Upper lobe of right lung (tissue), 1 donor: ENCODE measurements at regions not wholly inside any gene's neighbourhood (a gene's known extent, or its start where the extent isn't known, plus 50 kb on each side); places are given as distances from the start of the nearest gene placed in this dataset.

Experiments
- ATAC-seq: fragments of 200-7000 bp; cut with Tn5 transposase; one replicate; pipeline ENCODE4 v1.9.1; 2020; ENCODE audit warnings: mild to moderate bottlenecking, moderate library complexity
- DNase-seq: peaks from one replicate; pipeline ENCODE4 v3.0.0-alpha.2; 2020
- H3K27ac ChIP-seq: fragments of 200-600 bp; one replicate; pipeline ENCODE4 v1.8.0; 2022
- H3K27me3 ChIP-seq: fragments of 200-600 bp; one replicate; pipeline ENCODE4 v1.8.0; 2022; ENCODE audit warnings: mild to moderate bottlenecking
- H3K36me3 ChIP-seq: fragments of 200-600 bp; one replicate; pipeline ENCODE4 v1.8.0; 2022
- H3K4me1 ChIP-seq: fragments of 200-600 bp; one replicate; pipeline ENCODE4 v1.8.0; 2022
- H3K4me3 ChIP-seq: fragments of 200-600 bp; one replicate; pipeline ENCODE4 v1.8.0; 2022; ENCODE audit warnings: mild to moderate bottlenecking
- H3K9me3 ChIP-seq: fragments of 200-600 bp; one replicate; pipeline ENCODE4 v1.8.0; 2022
- CTCF ChIP-seq: fragments of 200-600 bp; IDR thresholded peaks from one replicate; pipeline ENCODE4 v1.8.0; 2022; ENCODE audit warnings: antibody characterized with exemption
- intact Hi-C: fragments of 100-400 bp; cut with DNase I; formaldehyde crosslinking; loops from one replicate; pipeline ENCODE4 v1.11.0; 2022
- donor health status: DM: no; HTN: yes; CAD: no; lungs with severe emphysema.

GRCh38 chr9:106321394-106322180 is 541.4 kb upstream of the ZNF462 start:
- no peaks in the 10 kb centered on the region for H3K27me3 ChIP-seq

DNA sequence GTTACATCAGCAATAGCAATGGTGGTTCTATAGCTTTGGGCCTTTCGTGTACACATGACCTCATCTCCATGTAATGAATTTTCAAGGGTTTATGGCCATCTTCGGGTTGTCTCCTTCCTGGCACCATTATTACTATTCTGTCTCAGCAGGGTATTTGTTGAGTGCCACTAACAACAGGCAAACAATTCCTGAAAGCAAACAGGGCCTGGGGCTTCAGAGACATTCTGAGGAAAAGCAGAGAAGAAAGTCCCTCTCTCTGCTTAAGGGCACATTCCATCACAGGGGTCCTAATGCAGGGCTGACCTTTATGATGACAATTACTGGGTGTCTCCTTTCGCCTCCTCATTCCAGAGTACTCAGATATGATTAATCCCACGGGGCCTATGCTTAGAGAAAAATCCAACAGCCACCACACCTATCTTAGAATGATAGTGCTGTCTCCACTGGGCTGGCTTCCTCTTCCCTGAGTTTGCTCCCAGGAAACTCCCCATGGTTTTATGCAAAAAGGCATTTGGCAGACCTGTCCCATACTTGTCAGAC is 540.2 kb upstream of the ZNF462 start:
- TF ChIP-seq CTCF: no peak

More at GRCh38 chr9:106321394-106322180, 541.4 kb upstream of the ZNF462 start:
- intact Hi-C loops: no loop called here
- no peaks in the 10 kb centered on the region for H3K9me3 ChIP-seq
- no peak for ATAC-seq
- no peak overlapping the region for H3K27ac ChIP-seq
- no peaks in the 10 kb centered on the region for H3K36me3 ChIP-seq
- no peak overlapping the region for H3K4me3 ChIP-seq
- TF ChIP-seq CTCF: no peak
- no peaks in the 10 kb centered on the region for H3K4me1 ChIP-seq
- DNase-seq: no peak

GRCh38 chr9:106324053-106324585 is 538.8 kb upstream of the ZNF462 start:
- intact Hi-C loops: no loop called here
- no peaks in the 10 kb centered on the region for H3K36me3 ChIP-seq
- no peak overlapping the region for H3K4me3 ChIP-seq
- no peak for ATAC-seq
- TF ChIP-seq CTCF: no peak
- no peaks in the 10 kb centered on the region for H3K9me3 ChIP-seq
- no peaks in the 10 kb centered on the region for H3K4me1 ChIP-seq
- no peak for DNase-seq
- H3K27me3 ChIP-seq: no peaks in the 10 kb centered on the region
- no peak overlapping the region for H3K27ac ChIP-seq

More for the DNA sequence above, 540.2 kb upstream of the ZNF462 start:
- H3K36me3 ChIP-seq: no peaks in the 10 kb centered on the region
- H3K27ac ChIP-seq: no peak overlapping the region
- H3K4me1 ChIP-seq: no peaks in the 10 kb centered on the region
- no peak overlapping the region for H3K4me3 ChIP-seq
- intact Hi-C loops: no loop called here
- no peaks in the 10 kb centered on the region for H3K9me3 ChIP-seq
- no peak for DNase-seq
- H3K27me3 ChIP-seq: no peaks in the 10 kb centered on the region
- ATAC-seq: no peak

DNA sequence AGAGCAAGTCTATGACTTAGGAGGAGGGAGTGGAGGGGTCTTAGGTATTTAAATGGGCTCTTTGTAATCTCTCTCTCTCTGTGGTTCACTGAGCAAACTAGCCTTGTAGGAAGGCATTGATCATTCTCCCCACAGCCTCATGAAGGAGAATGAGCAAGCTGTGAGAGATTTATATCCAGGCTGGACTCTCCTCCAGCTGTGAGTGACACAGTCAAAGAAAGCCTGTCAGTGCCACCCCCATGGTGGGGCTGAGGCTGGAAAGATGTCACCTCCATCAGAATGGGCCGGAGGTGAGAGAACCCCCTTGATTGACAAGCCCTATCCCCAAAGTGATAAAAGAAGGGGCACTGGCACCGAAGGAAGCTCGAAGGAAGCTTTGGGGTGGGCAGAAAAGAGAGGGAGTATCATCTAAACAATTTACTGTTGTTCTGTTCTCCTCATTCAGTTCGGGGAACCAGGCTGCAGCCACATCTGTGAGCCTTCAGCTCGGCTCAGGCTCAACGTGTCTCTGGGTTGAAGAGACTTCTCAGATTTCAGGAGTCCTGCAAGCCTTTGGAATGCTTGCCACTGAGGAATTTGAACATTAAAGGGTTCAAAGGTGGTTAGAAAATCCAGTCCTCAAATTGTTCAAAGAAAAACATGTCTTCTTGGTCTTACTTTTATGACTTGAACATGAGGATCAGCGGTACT is 538.2 kb upstream of the ZNF462 start:
- no peak overlapping the region for H3K27ac ChIP-seq
- no peaks in the 10 kb centered on the region for H3K36me3 ChIP-seq
- no peaks in the 10 kb centered on the region for H3K9me3 ChIP-seq
- DNase-seq (no peak), ATAC-seq (no peak)
- no peaks in the 10 kb centered on the region for H3K27me3 ChIP-seq
- intact Hi-C loops: no loop called here
- no peaks in the 10 kb centered on the region for H3K4me1 ChIP-seq
- no peak overlapping the region for H3K4me3 ChIP-seq
- no peak for TF ChIP-seq CTCF

- H3K4me3 ChIP-seq: no peak overlapping the region
- H3K27ac ChIP-seq: no peak overlapping the region
- no peaks in the 10 kb centered on the region for H3K9me3 ChIP-seq
- DNase-seq (no peak), ATAC-seq (no peak)
- no peaks in the 10 kb centered on the region for H3K4me1 ChIP-seq
- intact Hi-C loops: no loop called here
- H3K36me3 ChIP-seq: no peaks in the 10 kb centered on the region
- TF ChIP-seq CTCF: no peak
- no peaks in the 10 kb centered on the region for H3K27me3 ChIP-seq
Observed at GRCh38 chr9:106326493-106326892, 536.5 kb upstream of the ZNF462 start.
